Mucosa of stomach (tissue), 1 donor: ENCODE measurements at regions not wholly inside any gene's neighbourhood (a gene's known extent, or its start where the extent isn't known, plus 50 kb on each side); places are given as distances from the start of the nearest gene placed in this dataset.

Source experiments
- H3K27me3 ChIP-seq: one replicate; pipeline ENCODE4 v1.7.0; 2013; ENCODE audit warnings: mild to moderate bottlenecking, low read length; ENCODE audit not compliant: control insufficient read depth, insufficient read depth
- H3K36me3 ChIP-seq: one replicate; pipeline ENCODE4 v1.7.0; 2013; ENCODE audit warnings: low read length; ENCODE audit not compliant: control insufficient read depth, insufficient read depth
- H3K4me1 ChIP-seq: one replicate; pipeline ENCODE4 v1.7.0; 2013; ENCODE audit warnings: mild to moderate bottlenecking, low read length; ENCODE audit not compliant: control insufficient read depth, insufficient read depth
- H3K4me3 ChIP-seq: one replicate; pipeline ENCODE4 v1.7.0; 2013; ENCODE audit warnings: low read length
- H3K9ac ChIP-seq: one replicate; pipeline ENCODE4 v1.7.0; 2013; ENCODE audit warnings: mild to moderate bottlenecking, low read length, moderate library complexity
- H3K9me3 ChIP-seq: one replicate; pipeline ENCODE4 v1.7.0; 2013; ENCODE audit warnings: mild to moderate bottlenecking, low read length, moderate library complexity; ENCODE audit not compliant: control insufficient read depth
- donor health status: Pancreatic carcinoma.

DNA sequence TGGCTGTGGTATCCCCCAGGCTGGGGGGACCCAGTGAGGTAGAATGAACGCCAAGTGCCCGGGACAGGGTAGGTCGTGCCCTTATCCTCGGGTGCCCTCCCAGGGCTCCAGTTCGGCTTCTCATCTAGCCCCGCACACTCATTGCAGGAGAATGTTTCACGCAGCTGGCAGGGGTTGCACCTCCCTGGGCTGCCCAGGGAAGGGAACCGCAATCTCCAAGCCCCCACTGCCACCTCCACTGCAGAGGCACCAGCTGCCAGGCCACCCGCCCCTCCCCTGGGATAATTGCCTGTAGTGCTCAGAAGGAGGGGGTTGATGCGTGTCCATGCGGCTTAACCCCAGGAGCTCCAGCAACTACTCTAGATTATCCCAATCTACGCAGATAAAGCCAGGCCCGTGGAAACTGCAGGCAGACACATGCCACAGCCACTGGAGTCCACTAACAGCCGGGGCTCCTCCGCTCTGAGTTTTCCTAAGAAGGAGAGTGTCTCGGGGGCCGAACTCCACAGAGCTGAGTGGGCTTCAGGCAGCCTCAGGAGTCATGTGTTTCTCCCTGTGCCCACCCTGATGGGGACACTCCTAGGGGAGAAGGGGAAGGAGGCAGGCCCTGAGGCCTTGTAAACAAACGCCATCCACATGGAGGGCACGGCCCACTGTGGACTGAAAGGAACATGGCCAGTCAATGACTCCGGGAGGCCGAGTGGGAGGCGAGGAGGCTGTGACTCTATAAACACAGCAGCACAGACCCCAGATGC, 137.2 kb upstream of the IQSEC1 start:
- no peaks in the 10 kb centered on the region for H3K4me1 ChIP-seq
- H3K9ac ChIP-seq: no peak overlapping the region
- no peak overlapping the region for H3K4me3 ChIP-seq
- H3K27me3 ChIP-seq: peaks cover 3% of the 10 kb centered on the region
- no peaks in the 10 kb centered on the region for H3K36me3 ChIP-seq
- H3K9me3 ChIP-seq: no peaks in the 10 kb centered on the region

DNA sequence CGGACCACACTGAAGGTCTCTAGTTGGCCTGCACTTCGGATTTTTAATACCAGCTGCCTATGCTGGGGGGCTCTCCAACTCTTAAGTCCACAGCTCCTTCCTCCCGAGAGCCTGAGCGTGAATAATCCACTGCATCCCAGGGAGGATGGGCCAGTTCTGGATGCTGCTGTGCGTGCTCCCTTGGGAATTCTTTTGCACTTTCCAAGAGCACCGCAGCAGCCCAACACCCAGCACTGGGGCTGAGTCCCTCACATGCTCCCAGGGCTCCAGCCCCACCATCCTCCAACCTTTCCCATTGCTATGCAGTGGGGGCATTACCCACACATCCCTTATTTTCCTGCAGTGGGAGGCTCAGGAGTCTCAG, 136.4 kb upstream of the IQSEC1 start:
- no peak overlapping the region for H3K9ac ChIP-seq
- no peaks in the 10 kb centered on the region for H3K4me1 ChIP-seq
- H3K4me3 ChIP-seq: no peak overlapping the region
- peaks cover 10% of the 10 kb centered on the region for H3K27me3 ChIP-seq
- no peaks in the 10 kb centered on the region for H3K9me3 ChIP-seq
- no peaks in the 10 kb centered on the region for H3K36me3 ChIP-seq

- H3K9me3 ChIP-seq: no peaks in the 10 kb centered on the region
- no peak overlapping the region for H3K4me3 ChIP-seq
- H3K4me1 ChIP-seq: no peaks in the 10 kb centered on the region
- peaks cover 15% of the 10 kb centered on the region for H3K27me3 ChIP-seq
- H3K9ac ChIP-seq: no peak overlapping the region
- no peaks in the 10 kb centered on the region for H3K36me3 ChIP-seq
These were observed 135.7 kb upstream of the IQSEC1 start for GRCh38 chr3:13208706-13209633.

- Histone ChIP-seq H3K27me3 (peaks cover 21% of the 10 kb centered on the region), H3K4me3 (no peak overlapping the region)
These were observed 134.9 kb upstream of the IQSEC1 start for GRCh38 chr3:13207975-13208705.

GRCh38 chr3:13207578-13207922, 134.3 kb upstream of the IQSEC1 start:
- Histone ChIP-seq H3K4me3 (no peak overlapping the region), H3K4me1 (no peaks in the 10 kb centered on the region), H3K27me3 (peaks cover 21% of the 10 kb centered on the region), H3K9ac (no peak overlapping the region), H3K9me3 (no peaks in the 10 kb centered on the region), H3K36me3 (no peaks in the 10 kb centered on the region)

More at GRCh38 chr3:13207975-13208705, 134.9 kb upstream of the IQSEC1 start:
- no peaks in the 10 kb centered on the region for H3K4me1 ChIP-seq
- no peak overlapping the region for H3K9ac ChIP-seq
- no peaks in the 10 kb centered on the region for H3K36me3 ChIP-seq
- H3K9me3 ChIP-seq: no peaks in the 10 kb centered on the region

DNA sequence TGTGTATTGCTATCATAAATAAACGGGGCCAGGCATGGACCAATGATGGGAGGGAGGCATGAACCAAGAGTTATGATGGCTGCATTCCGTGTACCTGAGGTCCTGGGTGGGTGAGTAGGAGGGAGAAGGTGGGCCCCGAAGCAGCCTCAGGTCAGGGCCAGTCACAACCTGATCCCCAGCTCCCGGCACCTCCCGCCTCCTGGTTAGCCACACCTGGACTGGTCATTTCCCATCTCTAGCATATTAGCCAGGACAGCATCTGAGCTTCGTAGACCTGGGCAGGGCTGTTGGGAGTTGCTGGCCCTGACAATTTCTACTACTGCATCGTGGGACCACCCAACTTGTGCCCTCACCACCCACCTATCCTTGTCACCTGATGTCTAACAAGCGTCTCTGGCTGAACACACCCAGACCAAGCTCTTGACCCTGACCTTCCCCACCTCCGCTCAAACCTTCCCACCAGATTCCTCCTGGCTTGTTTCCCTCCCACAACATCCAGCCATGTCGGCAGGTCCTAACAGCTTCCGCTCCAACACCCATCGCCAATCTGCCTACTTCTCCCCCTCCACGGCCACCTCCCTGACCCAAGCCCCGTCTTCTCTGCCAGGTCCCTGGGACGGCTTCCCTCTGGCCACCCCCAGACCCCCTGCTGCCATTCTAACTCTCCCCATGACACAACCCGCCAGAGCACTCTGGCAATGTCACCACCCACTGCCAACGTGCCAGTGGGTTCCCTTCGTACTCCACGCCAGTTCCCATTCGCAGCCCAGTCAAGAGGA, 133.8 kb upstream of the IQSEC1 start:
- no peak overlapping the region for H3K4me3 ChIP-seq
- H3K4me1 ChIP-seq: no peaks in the 10 kb centered on the region
- no peak overlapping the region for H3K9ac ChIP-seq
- no peaks in the 10 kb centered on the region for H3K36me3 ChIP-seq
- no peaks in the 10 kb centered on the region for H3K9me3 ChIP-seq
- H3K27me3 ChIP-seq: peaks cover 21% of the 10 kb centered on the region

DNA sequence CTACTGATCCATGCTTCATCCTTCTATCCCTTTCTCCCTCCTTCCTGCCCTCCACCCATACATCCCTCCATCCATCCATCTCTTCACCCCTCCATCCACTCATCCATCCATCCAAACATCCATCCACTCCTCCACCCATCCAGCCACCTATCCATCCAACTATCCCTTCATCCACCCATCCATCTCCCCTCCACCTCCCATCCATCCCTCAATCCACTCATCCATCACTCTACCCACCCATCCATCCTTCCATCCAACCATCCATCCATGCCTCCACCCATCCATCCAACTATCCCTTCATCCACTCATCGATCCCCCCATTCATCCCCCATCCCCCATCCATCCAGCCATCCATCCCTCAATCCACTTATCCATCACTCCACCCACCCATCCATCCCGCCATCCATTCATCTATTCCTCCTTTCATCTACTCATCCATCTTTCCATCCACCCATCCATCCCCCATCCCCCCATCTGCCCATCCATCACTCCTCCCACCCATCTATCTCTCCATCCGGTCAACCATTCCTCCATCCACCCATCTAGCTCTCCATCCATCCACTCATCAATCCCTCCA, 132.4 kb upstream of the IQSEC1 start:
- Histone ChIP-seq H3K4me1 (no peaks in the 10 kb centered on the region), H3K9ac (no peak overlapping the region), H3K4me3 (no peak overlapping the region), H3K36me3 (no peaks in the 10 kb centered on the region), H3K27me3 (peaks cover 21% of the 10 kb centered on the region), H3K9me3 (no peaks in the 10 kb centered on the region)

DNA sequence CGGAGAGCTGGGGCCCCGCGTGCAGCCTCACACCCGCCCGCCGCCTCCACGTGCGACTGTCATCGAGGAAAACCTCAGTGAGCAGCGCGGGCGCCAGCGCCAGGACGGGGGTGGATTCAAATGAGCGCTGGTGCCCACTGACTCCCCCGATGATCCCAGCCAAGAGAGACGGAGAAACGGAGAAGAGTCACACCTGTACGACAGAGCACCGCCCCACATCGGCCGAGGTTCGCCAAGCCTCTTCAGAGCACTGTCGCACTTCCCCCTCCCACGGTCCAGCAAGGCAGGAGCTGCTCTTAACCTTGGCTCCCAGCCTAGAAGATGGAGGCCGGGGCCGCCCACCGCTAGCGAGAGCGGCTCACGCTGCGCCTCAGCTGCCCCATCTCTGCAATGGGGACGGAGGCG, 130.9 kb upstream of the IQSEC1 start:
- peaks cover 21% of the 10 kb centered on the region for H3K27me3 ChIP-seq

GRCh38 chr3:13203398-13204176, 130.4 kb upstream of the IQSEC1 start:
- H3K4me3 ChIP-seq: no peak overlapping the region
- peaks cover 21% of the 10 kb centered on the region for H3K27me3 ChIP-seq
- H3K4me1 ChIP-seq: no peaks in the 10 kb centered on the region
- H3K9me3 ChIP-seq: no peaks in the 10 kb centered on the region
- no peak overlapping the region for H3K9ac ChIP-seq
- no peaks in the 10 kb centered on the region for H3K36me3 ChIP-seq

More for the DNA sequence above, 130.9 kb upstream of the IQSEC1 start:
- no peaks in the 10 kb centered on the region for H3K4me1 ChIP-seq
- no peaks in the 10 kb centered on the region for H3K36me3 ChIP-seq
- no peak overlapping the region for H3K4me3 ChIP-seq
- H3K9me3 ChIP-seq: no peaks in the 10 kb centered on the region
- H3K9ac ChIP-seq: no peak overlapping the region

- Histone ChIP-seq H3K4me1 (no peaks in the 10 kb centered on the region), H3K9me3 (no peaks in the 10 kb centered on the region), H3K4me3 (no peak overlapping the region), H3K27me3 (peaks cover 21% of the 10 kb centered on the region), H3K36me3 (no peaks in the 10 kb centered on the region), H3K9ac (no peak overlapping the region)
These were observed 129.6 kb upstream of the IQSEC1 start for GRCh38 chr3:13202744-13203397.
